C4-2B (cell line): ENCODE measurements at regions not wholly inside any gene's neighbourhood (a gene's known extent, or its start where the extent isn't known, plus 50 kb on each side); places are given as distances from the start of the nearest gene placed in this dataset.

Experiments
- H3K27ac ChIP-seq: fragments of 450-650 bp; 2 replicates; pipeline ENCODE4 v1.5.1; 2017
- CTCF ChIP-seq: fragments of 450-650 bp; conservative IDR thresholded peaks from 2 replicates; pipeline ENCODE4 v1.5.1; 2017; ENCODE audit warnings: mild to moderate bottlenecking
- ZFX ChIP-seq: fragments of 450-650 bp; IDR thresholded peaks from 2 replicates; pipeline ENCODE4 v1.6.1; 2017

DNA sequence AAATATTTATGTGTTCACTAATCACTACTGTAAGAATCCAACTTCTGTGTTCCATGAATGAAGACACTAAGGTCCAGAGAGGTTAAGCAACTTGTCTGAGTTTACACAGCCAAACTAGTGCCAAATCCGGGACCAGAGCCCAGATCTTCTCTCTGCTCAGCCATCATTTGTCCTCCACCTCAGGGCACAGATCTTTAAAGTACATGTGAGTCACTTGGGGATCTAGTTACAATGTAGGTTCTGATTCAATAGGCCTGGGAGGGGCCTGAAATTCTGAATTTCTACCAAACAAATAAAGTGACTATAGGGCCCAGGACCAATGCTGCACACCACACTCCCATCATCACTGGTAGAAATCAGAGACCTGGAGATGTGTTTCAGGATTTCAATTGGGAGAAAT is 162.9 kb downstream of the GXYLT1 start:
- TF ChIP-seq ZFX: no peak
- no peak for TF ChIP-seq CTCF
- H3K27ac ChIP-seq: no peak overlapping the region

- TF ChIP-seq ZFX: no peak
- TF ChIP-seq CTCF: no peak
- H3K27ac ChIP-seq: no peak overlapping the region
These were observed 163.7 kb downstream of the GXYLT1 start for GRCh38 chr12:41981013-41981412.

DNA sequence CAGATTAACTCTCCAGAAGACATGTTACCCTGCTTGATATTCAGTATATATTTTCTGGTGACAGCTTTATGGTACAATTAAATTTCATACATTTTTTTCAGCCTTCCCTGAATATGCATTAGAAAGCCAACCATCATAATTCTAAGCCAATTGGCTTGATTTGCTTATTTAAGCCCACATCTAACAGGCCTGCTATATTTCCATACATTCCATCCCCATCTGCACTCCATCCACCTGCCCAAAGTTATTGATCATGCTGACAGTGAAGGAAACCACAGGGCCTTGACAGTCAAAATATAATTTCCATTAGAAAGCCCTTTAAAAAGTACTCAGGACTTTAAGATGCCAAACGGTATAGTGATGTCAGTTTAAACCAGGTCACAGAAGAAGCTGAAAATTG is 164.3 kb downstream of the GXYLT1 start:
- TF ChIP-seq ZFX (no peak), CTCF (no peak)
- H3K27ac ChIP-seq: no peak overlapping the region

DNA sequence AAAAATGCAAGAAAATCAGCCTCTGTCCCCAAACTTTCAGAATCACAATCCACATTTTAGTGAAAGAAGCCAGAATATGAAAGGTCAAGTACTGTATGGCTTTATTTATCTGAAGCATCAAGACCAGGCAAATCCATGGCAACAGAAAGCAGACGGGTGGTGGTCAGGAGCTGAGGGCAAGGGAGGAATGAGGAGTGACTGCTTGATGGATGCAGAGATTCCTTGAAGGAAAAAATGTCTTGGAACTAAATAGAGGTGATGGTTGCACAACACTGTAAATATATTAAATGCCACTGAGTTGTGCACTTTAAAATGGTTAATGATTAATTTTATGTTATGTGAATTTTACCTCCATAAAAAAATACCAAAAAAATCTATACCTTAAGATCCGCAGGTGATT is 165.1 kb downstream of the GXYLT1 start:
- TF ChIP-seq CTCF (no peak), ZFX (no peak)
- H3K27ac ChIP-seq: no peak overlapping the region

DNA sequence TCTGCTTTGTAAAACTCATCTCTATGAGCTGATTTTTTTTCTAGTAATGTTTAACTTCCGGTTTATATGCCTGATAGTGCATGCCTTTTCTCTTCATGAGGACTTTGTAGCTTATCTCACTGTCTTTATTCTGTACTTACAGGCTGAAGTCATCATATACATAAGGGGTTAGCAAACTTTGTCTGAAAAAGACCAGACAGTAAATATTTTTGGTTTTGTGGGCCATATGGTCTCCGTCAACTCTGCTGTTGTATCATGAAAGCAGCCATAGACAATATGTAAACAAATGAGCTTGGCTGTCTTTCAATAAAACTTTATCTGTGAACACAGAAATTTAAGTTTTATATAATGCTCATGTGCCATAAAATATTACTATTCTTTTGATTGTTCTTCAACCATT is 172.1 kb downstream of the GXYLT1 start:
- no peak overlapping the region for H3K27ac ChIP-seq
- TF ChIP-seq CTCF (no peak), ZFX (no peak)

GRCh38 chr12:41972196-41972595 is 172.5 kb downstream of the GXYLT1 start:
- TF ChIP-seq ZFX: no peak
- TF ChIP-seq CTCF: no peak

GRCh38 chr12:41970744-41971143 is 173.9 kb downstream of the GXYLT1 start:
- no peak overlapping the region for H3K27ac ChIP-seq
- no peak for TF ChIP-seq ZFX
- no peak for TF ChIP-seq CTCF

More at GRCh38 chr12:41972196-41972595, 172.5 kb downstream of the GXYLT1 start:
- H3K27ac ChIP-seq: no peak overlapping the region
